ENCODE measurements at regions not wholly inside any gene's neighbourhood (a gene's known extent, or its start where the extent isn't known, plus 50 kb on each side); places are given as distances from the start of the nearest gene placed in this dataset.
A peak's percentile ranks its signal among the peaks of the same experiment; 100 is the strongest.

DNA sequence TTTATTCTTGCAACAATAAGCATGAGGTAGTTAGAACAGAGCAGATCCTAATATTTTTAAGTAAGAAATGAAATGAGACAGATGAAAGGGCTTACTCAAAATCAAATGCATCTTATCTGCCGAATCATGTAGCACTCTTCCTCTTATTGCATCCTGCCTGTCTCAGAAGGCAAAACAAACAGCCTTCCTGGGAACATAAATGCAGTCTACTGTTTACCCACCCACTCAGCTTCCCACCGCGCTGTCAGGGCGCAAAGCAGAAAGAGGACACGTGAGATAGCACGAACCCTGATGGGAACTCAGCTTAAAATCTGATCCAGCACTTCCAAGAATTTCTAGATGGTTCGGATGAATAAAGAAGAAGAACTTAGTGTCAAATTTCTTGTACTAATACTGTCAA, 114.4 kb upstream of the CDK1 start:
- no peak for DNase-seq

DNA sequence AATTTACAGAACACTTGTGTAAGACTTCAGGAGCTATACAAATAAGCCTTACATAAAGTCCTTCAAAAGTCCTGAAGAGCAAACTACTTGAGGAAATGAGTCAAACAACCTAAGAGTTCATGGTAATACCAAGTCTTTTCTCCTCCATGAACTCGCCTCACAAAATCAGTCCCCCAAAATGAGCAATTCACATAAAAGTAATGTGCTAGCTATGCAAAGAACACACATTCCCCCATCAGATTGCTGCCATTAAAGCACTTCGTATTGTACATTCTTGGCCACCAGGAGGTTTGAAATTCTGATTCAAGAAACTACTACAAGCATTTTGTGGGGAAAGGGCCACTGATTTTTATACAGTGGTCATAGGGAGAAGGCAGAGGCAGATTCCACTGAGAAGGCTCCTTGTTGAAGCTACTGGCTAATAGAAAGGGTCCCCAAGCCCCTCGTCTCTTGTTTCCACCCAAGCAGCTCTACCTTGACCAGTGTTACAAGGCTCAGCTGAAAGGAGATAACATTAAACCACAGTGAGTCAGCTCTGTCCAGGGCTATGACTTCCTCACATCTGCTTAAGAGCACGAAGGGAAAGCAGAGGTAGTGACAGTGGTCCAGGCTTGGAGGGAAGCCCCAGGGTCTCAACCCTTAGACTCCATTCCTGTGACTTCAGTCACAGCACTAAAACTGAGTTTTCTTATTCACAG, 115.2 kb upstream of the CDK1 start:
- no peak for DNase-seq

DNA sequence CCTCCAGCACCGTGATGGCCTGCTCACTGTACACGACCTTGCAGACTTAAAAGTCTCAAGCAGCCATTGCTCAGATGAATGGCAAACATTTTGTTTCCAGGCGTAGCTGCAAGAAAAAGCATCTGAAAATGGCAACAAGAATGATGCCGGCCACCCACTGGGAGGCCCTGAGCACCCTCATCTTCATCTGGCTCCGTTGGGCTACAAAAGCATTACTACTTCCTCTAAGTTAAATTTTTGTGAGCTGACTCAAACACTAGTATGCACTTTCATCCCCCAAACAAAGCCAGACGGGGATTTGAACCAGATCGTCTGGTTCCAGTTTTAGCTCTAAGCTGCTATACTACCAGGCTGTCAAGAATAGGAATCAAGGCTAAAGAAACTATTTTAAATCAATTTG, 116.6 kb upstream of the CDK1 start:
- DNase-seq, result no peak

GRCh38 chr10:60660625-60661024, 117.7 kb upstream of the CDK1 start:
- DNase-seq, result no peak

DNA sequence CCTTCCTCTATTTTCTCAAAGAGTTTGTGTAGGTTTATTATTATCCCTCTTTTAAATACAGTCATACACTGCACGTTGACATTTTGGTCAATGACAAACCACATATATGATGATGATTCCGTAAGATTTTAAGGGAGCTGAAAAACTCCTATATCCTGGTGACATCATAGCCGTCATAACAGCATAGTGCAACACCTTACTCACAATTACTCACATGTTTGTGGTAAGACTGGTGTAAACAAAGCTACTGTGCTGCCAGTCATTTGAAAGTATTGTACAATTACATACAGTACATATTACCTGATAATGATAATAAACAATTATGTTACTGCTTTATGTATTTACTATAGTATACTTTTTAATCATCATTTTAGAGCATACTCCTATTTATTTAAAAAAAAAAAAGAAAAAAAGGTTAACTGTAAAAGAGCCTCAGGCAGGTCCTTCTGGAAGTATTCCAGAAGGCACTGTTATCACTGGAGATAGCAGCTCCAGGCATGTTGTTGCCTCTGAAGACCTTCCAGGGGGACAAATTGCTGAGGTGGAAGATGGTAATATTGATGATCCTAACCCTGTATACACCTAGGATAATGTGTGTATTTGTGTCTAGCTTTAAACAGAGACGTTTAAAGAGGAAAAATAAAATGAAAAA, 123.3 kb upstream of the CDK1 start:
- DNase-seq, result no peak

- no peak for DNase-seq
Measured at GRCh38 chr10:60652628-60653027, 125.7 kb upstream of the CDK1 start.

DNA sequence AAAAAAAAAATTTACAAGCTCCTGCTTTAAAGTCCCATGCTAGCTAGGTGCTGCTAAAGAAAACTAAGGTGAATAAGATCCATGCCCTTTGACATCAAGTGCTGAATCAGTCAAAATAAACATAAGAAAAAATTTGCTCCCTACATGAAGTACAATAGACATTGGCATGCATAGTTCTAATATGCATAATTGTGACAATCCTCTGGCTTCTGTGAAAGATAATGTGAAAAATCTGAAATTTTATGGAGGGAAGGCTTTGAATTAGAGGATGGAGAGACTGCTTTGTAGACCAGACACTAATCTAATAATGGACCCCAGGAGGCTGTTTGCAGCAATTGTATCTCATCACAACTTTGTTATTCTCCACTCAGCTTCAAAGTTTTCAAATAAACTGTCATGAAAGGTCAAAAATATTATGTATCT, 127.9 kb upstream of the CDK1 start:
- DNase-seq, result no peak

DNA sequence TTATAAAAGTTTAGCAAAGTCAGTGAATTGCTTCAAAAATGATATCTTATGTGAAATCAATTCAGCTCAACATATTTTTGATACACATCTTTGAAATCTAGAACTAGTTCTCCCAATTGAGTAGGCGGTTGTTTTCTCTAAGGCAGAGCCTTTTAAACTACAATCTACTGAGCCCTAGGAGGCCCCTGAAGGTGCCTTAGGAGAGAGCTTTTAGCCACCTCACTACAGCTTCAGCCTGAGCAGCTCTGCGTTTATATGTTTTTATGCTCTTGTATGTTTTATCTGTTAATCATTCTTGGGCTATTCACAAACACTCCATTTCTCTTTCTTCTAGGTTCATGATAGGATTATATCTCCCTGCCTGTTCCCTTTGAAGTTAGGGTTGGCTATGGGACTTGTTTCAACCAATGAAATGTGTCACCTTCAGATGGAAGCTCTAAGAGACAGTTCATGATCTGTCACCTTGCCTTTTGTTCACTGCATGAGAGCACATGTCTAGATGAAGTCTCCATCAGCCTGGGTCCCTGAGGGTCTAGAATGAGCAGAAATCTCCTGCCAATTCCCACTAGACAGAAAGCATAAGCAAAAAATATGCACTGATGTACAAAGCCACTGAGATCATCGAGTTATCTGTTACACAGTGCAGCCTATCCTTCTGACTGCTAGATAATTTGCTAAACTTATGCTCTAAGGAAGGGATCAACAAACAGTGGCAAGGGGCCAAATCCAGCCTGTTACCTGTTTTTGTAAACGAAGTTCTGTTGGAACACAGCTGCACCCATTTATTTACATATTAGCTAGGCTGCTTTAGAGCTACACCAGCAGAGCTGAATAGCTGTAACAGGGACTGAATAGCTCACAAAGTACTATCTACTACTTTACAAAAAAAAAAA, 128.5 kb upstream of the CDK1 start:
- no peak for DNase-seq

GRCh38 chr10:60648761-60649160, 129.5 kb upstream of the CDK1 start:
- no peak for DNase-seq

DNA sequence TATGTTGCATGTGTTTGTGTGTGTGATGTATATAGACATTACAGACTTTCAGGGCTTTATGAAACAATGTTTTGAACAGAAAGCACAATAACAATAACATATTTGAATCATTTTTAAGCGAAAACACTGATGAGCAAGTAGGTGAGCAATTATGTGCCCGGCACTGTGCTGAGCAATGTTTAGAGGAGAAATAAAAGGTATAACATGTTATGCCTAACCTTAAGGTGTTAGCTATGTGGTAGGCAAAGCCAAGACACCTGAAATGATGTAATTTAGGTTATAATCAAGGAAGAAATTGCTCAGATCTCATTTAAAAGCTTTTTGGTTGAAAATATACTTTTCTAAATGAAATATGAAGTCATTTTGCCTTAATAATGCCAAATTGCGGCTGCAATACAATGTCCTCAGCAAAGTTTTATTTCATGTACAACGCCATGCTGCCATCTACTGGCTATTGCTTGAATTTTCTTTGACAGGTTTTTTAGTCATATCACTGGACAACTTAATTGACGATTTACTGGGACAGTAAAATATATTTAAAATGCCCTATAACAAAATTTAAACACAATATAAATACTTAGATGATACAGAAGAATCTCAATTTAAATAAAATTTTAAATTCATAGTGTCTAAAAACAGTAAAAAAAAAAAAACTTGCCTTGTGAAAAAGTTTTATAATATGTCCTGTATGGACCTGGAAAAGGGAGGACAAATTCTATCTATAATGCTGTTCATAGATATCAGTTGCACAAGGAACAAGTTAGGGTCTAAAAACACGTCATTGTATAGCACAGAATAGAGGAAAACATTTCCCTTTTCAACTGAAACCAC, 131.1 kb upstream of the CDK1 start:
- peak; percentile 22 for DNase-seq

DNA sequence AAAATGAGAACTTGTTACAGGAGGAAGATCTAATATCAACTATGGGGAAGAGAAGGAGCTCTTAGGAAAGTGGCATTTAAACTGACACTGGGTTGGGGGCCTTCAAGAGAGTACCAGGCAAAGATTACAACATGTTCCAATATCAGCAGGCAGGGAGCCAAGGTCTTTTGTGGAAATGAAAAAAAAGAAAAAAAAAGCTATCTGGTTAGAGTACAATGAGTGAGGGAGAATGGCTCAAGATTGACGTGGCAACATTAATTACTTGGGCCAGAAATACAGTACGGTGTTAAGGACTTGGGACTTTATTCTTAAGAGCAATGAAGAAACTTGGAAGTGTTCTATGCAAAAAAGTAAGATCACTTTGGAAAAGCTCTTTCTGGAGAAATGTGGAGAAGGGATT, 132.3 kb upstream of the CDK1 start:
- no peak for DNase-seq

DNA sequence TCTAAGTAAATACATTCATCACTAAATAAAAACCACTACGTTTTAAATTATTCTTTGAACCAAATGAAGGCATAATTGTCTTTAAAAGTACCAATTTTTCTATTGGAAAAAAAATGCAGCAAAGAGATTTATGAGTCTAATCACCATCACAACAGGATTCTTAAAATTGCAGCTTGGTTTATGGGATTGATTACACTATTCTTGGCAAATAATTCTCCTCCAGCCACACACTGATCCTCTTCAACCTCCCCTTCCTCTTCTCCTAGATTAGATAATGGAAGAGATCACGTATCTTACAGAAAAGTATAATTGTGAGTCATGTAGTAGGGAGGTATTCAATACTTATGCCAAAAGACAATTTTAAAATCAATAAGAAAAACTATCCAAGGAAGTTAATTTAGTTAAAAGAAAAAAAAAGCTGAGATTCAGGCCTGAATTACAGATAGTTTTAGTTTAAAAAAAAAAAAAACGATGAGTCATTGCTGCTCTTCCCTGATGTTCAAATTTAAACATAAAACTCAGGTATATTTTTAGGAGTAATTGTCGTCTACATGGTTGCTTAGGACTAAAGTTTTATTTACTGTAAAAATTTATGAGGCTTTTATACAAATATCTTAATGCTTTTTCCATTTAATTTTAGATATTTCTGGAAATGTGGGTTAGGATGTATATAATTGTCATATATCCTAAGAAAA, 133.7 kb upstream of the CDK1 start:
- DNase-seq, result no peak

- no peak for DNase-seq
Measured at GRCh38 chr10:60643874-60644273, 134.4 kb upstream of the CDK1 start.

GRCh38 chr10:60629332-60629731, 148.9 kb upstream of the CDK1 start:
- DNase-seq, result no peak

DNA sequence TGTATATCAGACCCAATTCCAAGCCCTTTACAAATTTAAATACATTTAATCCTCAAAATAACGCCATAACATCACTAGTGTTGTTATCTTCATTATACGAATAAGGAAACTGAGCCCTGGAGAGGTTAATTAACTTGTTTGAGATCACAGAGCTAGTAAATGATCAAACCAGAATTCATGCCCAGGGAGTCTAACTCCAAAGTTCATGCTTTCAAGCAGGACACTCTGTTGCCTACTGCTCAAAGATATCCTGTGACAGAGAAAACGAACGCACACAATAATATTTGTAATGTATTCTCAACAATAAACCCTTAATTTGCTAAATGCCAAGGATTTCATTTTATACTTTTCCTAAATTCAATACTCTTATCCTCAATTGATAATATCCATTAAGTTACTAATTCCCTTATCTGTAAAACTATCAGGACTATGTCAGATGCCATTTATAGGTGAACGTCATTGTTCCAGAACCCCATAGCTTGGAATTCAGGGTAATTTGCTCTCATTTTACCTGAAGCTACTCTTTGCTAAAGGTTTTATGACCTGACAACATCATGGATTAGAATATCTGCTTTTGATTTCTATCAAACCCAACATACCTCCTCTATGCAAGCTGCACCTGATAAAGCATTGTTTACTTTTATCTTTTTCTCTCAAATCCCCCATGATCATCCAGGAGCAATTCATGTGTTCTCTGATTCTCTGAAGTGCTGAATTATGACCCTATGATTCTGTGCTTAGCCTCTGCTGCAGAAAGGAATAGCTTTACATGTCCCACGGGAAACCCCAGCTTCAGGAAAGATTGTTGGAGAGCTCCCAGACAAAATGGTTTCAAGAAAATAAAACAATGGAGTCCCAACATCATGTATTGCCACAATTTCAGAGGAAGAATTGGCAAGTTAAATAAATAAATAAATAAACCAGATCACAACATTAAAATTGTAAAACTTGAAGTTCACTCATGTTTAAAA, 150.2 kb upstream of the CDK1 start:
- DNase-seq, result no peak

DNA sequence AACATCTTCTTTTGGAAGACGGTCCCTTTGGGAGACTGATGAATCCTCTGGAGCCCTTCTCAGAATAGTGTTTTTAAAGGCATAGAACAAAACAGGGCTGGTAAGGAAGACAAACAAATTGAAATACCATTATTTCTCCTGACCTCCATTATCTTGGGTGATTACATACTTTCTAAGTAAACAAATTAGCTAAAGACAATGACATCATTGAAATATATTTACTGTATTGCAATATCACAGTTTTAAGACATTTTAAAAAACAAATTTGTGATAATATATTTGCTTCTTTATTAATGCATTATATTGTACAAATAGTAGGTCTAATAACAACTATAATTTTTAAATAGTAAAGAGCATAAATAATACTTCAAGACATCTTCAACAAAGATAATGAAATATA, 152.2 kb upstream of the CDK1 start:
- no peak for DNase-seq

DNA sequence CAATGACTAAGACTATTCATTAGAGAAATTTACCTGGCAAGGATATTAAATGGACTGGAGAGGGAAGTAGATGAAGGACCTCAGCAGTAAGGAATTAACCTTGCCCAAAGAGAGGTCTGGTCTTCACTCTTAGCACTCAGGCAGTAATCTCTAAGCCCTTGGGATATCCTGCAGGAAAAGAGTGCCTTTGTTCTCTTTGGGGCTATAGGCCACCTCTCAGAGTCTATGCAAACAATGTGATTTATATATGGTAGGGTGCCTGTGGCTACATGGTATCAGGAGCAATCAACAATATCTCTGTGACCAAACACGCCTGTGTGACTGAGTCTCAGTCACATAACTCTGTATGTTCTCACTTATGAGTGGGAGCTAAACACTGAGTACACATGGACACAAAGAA, 154.7 kb upstream of the CDK1 start:
- no peak for DNase-seq

DNA sequence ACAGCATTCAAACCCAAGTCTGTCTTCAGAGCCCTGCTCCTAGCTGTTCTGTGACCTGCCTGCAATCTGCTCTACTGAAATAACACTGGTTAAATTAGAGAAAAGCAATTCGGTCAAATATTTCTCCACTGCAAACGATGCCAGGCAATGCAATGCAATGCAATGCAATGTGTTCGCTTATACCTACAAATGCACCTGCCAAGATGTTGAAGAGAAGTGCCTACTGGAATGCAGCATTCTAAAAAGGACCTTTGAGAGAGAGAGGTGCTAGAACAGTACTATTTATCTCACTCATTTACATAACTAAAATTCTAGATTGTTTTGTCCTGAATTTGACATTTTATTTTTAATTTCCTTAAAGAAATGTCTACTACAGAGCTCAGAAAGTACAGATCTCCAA, 157.3 kb upstream of the CDK1 start:
- no peak for DNase-seq

GRCh38 chr10:60618861-60619260, 159.4 kb upstream of the CDK1 start:
- no peak for DNase-seq

DNA sequence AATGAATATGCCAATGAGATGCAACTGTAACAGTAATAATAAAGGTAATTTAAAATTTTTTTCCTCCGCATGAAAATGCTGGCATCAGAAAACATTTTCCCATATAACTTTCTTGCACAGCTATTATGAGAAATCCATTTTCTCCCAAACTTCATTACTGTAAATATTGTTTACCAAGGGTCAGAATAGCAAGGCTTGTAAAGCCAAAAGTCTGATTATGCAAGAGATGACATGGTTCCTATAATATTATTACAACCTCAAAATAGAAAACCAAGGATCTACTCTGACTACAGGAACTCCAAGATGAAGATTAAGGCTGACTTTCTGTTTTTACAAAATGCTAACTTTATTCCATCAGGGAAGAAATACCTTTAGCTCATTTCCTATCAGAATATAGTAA, 162.7 kb upstream of the CDK1 start:
- DNase-seq, result no peak

GRCh38 chr10:60614363-60614762, 163.9 kb upstream of the CDK1 start:
- no peak for DNase-seq

All from stimulated activated CD4-positive, alpha-beta T cell treated with anti-CD3 and anti-CD28 coated beads, Interleukin-1b, Interleukin-23, amount 100 ng/mL, for 48 hours (primary cell).